ENCODE measurements at regions not wholly inside any gene's neighbourhood (a gene's known extent, or its start where the extent isn't known, plus 50 kb on each side); places are given as distances from the start of the nearest gene placed in this dataset.
"Not testable (repeated sequence)": the region's sequence is repeated elsewhere in the genome, so short reads cannot be mapped to it uniquely, and the experiment has no call there.

DNA sequence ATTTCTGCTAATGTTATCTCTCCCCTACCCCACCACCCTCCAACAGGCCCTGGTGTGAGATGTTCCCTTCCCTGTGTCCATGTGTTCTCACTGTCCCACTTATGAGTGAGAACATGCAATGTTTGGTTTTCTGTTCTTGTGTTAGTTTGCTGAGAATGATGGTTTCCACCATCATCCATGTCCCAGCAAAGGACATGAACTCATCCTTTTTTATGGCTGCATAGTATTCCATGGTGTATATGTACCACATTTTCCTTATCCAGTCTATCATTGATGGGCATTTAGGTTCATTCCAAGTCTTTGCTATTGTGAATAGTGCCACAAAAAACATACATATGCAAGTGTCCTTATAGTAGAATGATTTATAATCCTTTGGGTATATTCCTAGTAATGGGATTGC lies 104.5 kb downstream of the ZNF33B start:
- not testable (repeated sequence) for DNase-seq (ENCODE audit: low read depth)

DNA sequence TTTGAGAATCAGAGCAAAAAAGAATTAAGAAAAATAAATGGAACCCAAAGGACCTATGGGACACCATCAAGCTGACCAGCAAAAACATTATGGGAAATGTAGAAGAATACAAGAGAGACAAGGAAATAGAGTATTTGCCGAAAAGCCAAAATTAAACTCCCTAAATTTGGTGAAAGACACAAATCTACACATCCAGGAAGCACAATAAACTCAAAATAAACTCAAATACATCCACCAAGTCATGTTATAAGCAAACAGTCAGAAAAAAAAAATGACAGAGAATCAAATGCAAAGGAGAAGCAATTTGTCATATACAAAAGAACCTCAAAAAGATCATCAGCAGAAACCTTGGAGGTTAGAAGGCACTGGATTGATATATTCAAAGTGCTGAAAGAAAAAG lies 105.4 kb downstream of the ZNF33B start:
- no peak for DNase-seq (ENCODE audit: low read depth)

- no peak for DNase-seq (ENCODE audit: low read depth)
Measured at GRCh38 chr10:42523098-42523497, 115.3 kb downstream of the ZNF33B start.

DNA sequence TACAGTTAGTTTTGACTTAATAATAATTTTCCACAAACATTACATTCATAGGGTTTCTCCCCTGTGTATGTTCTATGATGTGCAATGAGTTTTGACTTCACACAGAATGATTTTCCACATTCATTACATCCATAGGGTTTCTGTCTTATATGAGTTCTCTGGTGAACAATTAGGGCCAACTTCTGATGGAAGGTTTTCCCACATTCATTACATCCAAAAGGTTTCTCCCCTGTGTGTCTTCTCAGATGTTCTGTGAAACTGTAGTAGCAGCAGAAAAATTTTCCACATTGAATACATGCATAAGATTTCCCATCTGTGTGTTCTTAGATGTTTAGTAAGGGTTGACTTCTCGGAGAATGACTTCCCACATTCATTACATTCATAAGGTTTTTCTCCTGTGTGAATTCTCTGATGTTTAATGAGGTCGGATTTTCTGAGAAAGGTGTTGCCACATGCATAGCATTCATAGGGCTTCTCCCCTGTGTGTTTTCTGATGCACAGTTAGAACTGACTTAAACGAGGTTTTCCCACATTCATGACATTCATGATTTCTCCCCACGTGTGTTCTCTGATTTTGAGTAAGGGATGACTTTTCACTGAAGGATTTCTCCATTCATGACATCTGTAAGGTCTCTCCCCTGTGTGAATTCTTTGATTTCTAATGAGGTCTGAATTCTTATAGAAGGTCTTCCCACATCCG lies 118.5 kb downstream of the ZNF33B start:
- DNase-seq (ENCODE audit: low read depth): no peak

- no peak for DNase-seq (ENCODE audit: low read depth)
Measured at GRCh38 chr10:42519079-42519478, 119.3 kb downstream of the ZNF33B start.

GRCh38 chr10:42513921-42514320 lies 124.4 kb downstream of the ZNF33B start:
- no peak for DNase-seq (ENCODE audit: low read depth)

- DNase-seq (ENCODE audit: low read depth): no peak
Measured at GRCh38 chr10:42491801-42492200, 146.6 kb downstream of the ZNF33B start.

DNA sequence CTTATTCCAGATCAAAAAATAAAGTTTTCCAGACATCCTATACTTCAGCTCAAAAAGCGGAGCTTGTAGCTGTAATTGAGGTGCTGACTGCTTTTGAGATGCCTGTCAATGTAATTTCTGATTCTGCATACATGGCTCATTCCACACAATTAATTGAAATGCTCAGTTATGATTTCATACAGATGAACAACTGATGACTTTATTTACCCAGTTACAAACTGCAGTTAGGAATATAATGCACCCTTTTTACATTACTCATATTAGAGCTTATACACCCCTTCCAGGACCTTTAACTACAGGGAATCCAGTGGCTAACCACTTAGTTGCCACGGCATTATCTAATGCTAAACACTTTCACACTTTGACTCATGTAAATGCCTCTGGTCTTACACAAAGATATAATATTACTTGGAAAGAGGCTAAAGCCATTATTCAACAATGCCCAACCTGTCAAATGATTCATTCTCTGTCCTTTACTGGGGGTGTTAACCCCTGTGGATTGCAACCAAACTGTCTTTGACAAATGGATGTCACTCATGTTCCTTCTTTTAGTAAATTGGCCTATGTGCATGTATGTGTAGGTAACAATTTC lies 147.3 kb downstream of the ZNF33B start:
- no peak for DNase-seq (ENCODE audit: low read depth)

- DNase-seq (ENCODE audit: low read depth): no peak
Measured at GRCh38 chr10:42490368-42490767, 148.0 kb downstream of the ZNF33B start.

DNA sequence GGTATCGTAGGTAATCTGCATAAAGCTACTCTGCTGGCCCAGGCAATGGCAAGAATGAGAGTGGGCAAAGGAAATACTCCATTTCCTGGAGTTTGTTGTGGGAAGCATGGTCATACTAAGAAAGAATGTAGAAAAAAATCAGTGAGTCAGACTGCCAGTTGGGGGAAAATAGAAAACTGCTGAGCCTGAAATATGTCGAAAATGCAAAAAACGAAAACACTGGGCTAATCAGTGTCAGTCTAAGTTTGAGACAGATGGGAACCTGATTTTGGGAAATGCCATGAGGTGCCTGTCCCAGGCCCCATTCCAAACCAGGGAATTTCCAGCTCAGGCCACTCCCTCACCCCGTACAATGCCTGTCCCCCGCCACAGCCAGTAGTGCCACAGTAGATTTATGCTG lies 150.0 kb downstream of the ZNF33B start:
- no peak for DNase-seq (ENCODE audit: low read depth)

DNA sequence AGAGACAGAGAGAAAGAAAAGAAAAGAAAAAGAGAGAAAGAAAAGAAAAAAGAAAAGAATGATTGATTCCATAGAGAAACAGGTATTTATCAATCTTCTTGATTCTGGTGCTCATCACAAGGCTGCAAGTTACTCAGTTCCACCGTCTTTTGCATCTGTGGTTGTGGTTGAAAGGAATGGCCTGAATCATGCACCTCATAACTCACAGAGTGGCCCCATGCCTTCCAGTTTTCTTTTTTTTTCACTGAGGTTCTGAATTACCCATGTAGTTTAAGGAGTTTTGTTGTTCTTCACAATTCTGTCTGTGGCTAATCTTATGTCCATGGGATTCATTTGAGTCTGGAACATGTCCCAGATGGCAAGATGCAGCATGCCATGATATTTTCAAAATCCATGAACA lies 156.0 kb downstream of the ZNF33B start:
- DNase-seq (ENCODE audit: low read depth): no peak

DNA sequence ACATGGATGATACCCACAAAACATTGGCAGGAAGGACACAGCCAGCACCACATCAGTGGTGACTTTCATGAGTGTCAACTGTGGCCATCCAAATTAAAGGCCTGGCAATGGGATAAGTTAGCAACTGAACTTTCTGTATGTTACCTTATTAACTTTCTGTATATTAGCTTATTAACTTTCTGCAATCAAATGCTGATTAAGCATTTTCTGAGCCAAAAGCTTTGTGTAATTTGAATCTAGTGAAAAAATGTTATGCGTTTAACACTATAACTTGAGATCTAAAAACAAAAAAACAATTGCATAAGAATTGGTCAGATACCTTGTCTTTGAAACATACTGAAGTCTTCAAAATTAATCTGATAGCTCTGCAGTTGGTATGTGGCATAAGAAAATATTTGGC lies 159.3 kb downstream of the ZNF33B start:
- no peak for DNase-seq (ENCODE audit: low read depth)

DNA sequence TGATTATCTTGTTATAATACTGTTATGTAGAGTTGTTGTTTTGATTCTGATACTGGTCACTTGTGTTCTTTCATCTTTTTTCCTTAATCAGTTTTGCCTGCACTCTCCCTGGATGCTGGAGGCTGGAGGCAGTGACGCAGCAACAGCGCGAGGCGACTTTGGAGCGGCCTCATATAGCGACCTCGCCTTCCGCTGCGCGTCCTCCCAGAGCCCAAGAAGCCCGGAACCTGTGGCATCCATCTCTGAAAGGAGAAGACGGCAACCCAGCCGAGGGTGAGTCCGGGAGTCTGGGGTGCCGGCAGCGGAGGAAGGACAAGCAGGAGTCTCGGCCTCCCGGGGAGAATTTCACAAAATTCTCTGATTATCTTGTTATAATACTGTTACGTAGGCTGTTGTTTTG lies 161.2 kb downstream of the ZNF33B start:
- DNase-seq (ENCODE audit: low read depth): no peak

DNA sequence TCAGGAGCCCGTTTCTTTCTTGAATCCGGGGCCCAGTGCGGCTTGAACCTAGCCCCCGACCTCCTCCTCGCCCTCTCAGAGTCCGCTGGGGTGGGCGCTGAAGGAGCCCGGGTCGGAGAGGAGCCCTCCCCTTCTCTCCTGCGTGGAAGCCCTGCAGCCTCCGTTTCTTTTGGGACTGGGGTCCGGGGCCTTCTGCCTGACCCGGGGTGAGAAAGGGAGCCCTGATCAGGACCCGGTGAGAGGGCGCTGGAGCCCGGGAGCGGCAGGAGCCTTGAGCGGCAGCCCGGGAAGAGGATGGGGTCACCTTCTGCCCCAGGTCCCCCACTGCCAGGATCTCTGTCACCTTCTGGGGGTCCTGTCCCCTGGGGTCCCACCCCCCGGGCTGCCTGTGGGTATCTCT lies 162.3 kb downstream of the ZNF33B start:
- no peak for DNase-seq (ENCODE audit: low read depth)

DNA sequence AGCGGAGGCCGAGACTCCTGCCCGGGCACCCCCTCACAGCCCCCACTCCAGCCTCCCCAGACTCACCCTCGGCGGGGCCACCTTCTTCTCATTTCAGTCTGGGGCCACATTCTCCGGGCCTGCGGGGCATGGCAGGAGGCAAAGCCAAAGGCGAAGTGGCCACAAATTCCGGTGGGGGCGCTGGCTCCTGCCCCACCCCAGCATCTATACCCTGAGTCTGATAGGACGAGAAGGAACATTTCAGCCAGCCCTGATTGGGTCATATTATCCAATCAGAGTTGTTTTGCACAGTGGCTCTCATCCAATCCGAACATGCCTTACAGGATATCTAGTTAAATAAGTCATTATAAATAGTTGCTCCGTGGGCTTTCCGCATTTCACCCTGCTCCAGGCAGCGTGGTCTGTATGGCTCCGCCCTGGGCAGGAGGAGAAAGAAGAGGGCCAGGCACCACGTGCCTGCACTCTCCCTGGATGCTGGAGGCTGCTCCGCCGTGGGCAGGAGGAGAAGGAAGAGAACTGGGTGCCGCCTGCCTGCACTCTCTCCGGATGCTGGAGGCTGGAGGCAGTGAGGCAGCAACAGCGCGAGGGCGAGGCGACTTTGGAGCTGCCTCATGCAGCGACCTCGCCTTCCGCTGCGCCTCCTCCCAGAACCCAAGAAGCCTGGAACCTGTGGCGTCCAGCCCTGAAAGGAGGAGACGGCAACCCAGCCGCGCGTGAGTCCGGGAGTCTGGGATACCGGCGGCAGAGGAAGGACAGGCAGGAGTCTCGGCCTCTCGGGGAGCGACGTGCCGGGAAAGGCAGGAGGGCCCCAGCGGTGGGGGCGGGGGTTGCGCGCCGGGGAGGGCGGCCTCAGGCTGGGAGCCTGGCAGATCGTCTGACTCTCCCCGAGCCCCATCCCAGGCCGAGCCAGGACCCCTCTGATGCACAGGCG lies 162.9 kb downstream of the ZNF33B start:
- no peak for DNase-seq (ENCODE audit: low read depth)

- DNase-seq (ENCODE audit: low read depth): no peak
Measured at GRCh38 chr10:42454313-42454712, 184.1 kb downstream of the ZNF33B start.

DNA sequence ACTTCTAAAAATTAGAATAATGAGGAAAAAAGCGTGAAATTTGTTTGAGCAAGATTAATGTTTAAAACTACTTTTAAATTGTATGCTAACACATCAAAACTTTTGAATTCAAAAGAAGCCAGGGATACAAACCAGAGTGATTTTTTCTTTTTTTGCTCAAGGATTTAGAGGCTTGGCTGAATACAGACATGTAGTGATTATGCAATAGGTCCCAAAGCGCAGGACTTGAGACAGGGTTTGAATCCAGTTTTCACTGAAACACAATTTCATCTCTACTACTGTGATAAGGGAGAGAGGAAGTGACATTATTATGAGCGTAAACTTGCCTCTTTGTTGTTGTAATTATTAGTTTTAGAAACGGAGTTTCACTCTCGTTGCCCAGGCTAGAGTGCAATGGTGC lies 207.3 kb downstream of the ZNF33B start:
- no peak for DNase-seq (ENCODE audit: low read depth)

GRCh38 chr10:42428534-42428933 lies 209.8 kb downstream of the ZNF33B start:
- no peak for DNase-seq (ENCODE audit: low read depth)

DNA sequence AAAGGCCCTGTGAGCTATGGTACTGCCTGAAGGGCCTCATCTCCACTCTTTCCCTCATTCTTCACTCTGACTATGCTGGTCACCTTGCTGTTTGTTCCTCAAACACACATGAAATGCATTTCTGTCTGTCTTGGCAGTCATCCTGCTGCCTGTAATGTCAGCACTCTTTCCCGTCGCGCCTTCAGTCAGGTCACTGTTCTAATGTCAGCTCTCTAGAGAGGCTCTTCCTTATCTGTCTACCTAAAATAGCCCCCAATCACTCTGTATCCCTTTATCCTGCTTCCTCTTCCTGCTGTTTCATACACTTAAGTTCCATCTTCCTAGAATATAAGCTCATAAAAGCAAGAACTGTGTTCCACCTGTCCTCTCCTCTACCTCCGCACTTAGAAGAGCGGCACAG lies 215.5 kb downstream of the ZNF33B start:
- DNase-seq (ENCODE audit: low read depth): no peak

DNA sequence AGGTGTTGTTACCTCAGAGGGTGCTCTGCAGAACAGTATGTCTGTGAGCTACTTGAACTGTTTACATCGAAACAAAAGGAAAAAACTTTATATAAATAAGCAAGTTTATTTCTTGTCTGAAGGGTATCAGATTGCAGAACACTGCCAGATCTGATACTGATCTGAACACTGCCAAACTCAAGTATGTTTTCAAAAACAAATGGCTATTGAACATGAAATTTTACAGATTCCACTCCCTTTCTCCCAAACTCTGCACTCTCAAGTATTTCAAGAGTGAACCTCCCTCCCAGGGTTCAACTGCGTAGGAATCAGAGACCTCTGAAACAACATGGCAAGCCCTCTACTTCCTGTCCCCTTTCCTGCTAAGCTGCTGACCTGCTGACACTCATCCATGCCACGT lies 216.6 kb downstream of the ZNF33B start:
- no peak for DNase-seq (ENCODE audit: low read depth)

DNA sequence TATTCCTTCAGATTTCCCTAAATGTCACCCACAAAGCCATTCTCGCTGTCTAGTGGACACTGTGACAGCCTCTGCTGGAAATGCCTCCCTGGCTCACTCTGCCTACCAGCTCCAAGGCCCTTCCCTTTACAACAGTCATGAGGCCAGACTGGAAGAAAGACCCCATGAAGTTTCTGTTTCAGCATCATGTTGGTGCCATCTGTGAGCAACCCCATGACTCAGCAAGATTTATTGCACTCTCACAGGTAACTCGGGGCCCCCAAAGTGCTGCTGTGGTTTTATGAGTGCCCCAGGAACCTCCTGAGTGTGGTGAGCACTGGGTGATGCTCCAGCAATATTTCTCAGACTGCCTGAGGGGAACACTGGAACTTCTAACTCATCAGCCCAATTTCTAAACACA lies 218.6 kb downstream of the ZNF33B start:
- no peak for DNase-seq (ENCODE audit: low read depth)

GRCh38 chr10:42380926-42381547 lies 257.3 kb downstream of the ZNF33B start:
- no peak for DNase-seq (ENCODE audit: low read depth)
